Fibroblast of villous mesenchyme (primary cell): ENCODE measurements at regions not wholly inside any gene's neighbourhood (a gene's known extent, or its start where the extent isn't known, plus 50 kb on each side); places are given as distances from the start of the nearest gene placed in this dataset.

ENCODE experiments used
- DNase-seq: peaks from one replicate; pipeline ENCODE4 v3.0.0-alpha.2; 2010; ENCODE audit warnings: low read depth
- H3K4me3 ChIP-seq: 2 replicates; pipeline ENCODE4 v1.5.1; 2011; ENCODE audit warnings: low read depth, mild to moderate bottlenecking, low read length
- CTCF ChIP-seq: IDR thresholded peaks from 2 replicates; pipeline ENCODE4 v1.5.1; 2012; ENCODE audit warnings: low read depth, mild to moderate bottlenecking, low read length; ENCODE audit not compliant: insufficient read depth

- H3K4me3 ChIP-seq, result no peak overlapping the region
- TF ChIP-seq CTCF, result no peak
- DNase-seq, result no peak
Measured at GRCh38 chr2:133792223-133792622, 224.0 kb upstream of the NCKAP5 start.

- no peak overlapping the region for H3K4me3 ChIP-seq
- DNase-seq, result no peak
- no peak for TF ChIP-seq CTCF
Measured at GRCh38 chr2:133794114-133794513, 225.9 kb upstream of the NCKAP5 start.

- DNase-seq, result no peak
- TF ChIP-seq CTCF, result no peak
- H3K4me3 ChIP-seq, result no peak overlapping the region
Measured at GRCh38 chr2:133801946-133802345, 233.7 kb upstream of the NCKAP5 start.

GRCh38 chr2:133802409-133803039 is 234.3 kb upstream of the NCKAP5 start:
- H3K4me3 ChIP-seq, result no peak overlapping the region
- DNase-seq, result no peak
- TF ChIP-seq CTCF, result no peak

GRCh38 chr2:133806564-133806963 is 238.3 kb upstream of the NCKAP5 start:
- DNase-seq, result no peak
- H3K4me3 ChIP-seq, result no peak overlapping the region
- TF ChIP-seq CTCF, result no peak

GRCh38 chr2:133809485-133809884 is 241.2 kb upstream of the NCKAP5 start:
- H3K4me3 ChIP-seq, result no peak overlapping the region
- DNase-seq, result no peak
- TF ChIP-seq CTCF, result no peak

- no peak overlapping the region for H3K4me3 ChIP-seq
- TF ChIP-seq CTCF, result no peak
- no peak for DNase-seq
Measured at GRCh38 chr2:133810559-133810958, 242.3 kb upstream of the NCKAP5 start.
